PC-3 (cell line): ENCODE measurements at regions not wholly inside any gene's neighbourhood (a gene's known extent, or its start where the extent isn't known, plus 50 kb on each side); places are given as distances from the start of the nearest gene placed in this dataset.

Experiments
- ATAC-seq: fragments of 200-7000 bp; cut with Tn5 transposase; 2 replicates; pipeline ENCODE4 v1.9.1; 2020; ENCODE audit warnings: mild to moderate bottlenecking, moderate library complexity
- BruUV-seq: library from RNA; stranded (reverse); fragments of 400-500 nt; replicated peaks from 2 replicates; lab custom pipeline; 2021; lab: Mats Ljungman, UMichigan
- CTCF ChIA-PET: fragments of 300-600 bp; sonication (Branson Sonifier 250); formaldehyde crosslinking; loops from one replicate; lab custom pipeline; 2022; ENCODE audit warnings: antibody characterized with exemption; lab: Charles Lee
- POLR2A ChIA-PET: fragments of 300-600 bp; sonication (Branson Sonifier 250); formaldehyde crosslinking; loops from one replicate; lab custom pipeline; 2022; ENCODE audit warnings: antibody characterized with exemption; ENCODE audit not compliant: unreplicated experiment; lab: Charles Lee
- DNase-seq: peaks from one replicate; pipeline ENCODE4 v3.0.0-alpha.2; 2015
- H2AFZ ChIP-seq: fragments of 300-600 bp; sonication (generic); 2 replicates; pipeline ENCODE4 v1.6.0; 2016; ENCODE audit warnings: antibody characterized with exemption, low read length
- H3F3A ChIP-seq: fragments of 300-600 bp; sonication (generic); one replicate; pipeline ENCODE4 v1.6.0; 2017; ENCODE audit warnings: antibody characterized with exemption, low read length, control low read depth, mild to moderate bottlenecking; ENCODE audit not compliant: unreplicated experiment
- H3K27ac ChIP-seq: fragments of 300-600 bp; sonication (generic); 2 replicates; pipeline ENCODE4 v1.5.1; 2016; ENCODE audit warnings: mild to moderate bottlenecking, low read length
- H3K27me3 ChIP-seq: fragments of 300-600 bp; sonication (generic); 2 replicates; pipeline ENCODE4 v1.6.1; 2016; ENCODE audit warnings: low read length, mixed read lengths
- H3K36me3 ChIP-seq: fragments of 300-600 bp; sonication (generic); 2 replicates; pipeline ENCODE4 v1.6.1; 2016; ENCODE audit warnings: low read depth, mixed run types, low read length, mixed read lengths
- H3K4me1 ChIP-seq: fragments of 300-600 bp; sonication (generic); 2 replicates; pipeline ENCODE4 v1.5.1; 2016; ENCODE audit warnings: low read length; ENCODE audit not compliant: insufficient read depth
- H3K4me2 ChIP-seq: fragments of 300-600 bp; sonication (generic); 2 replicates; pipeline ENCODE4 v1.6.0; 2016; ENCODE audit warnings: low read length
- H3K4me3 ChIP-seq: fragments of 300-600 bp; sonication (generic); 2 replicates; pipeline ENCODE4 v1.5.1; 2016; ENCODE audit warnings: mild to moderate bottlenecking, low read length, mixed read lengths
- H3K79me2 ChIP-seq: fragments of 300-600 bp; sonication (generic); 2 replicates; pipeline ENCODE4 v1.6.1; 2017; ENCODE audit warnings: low read length, mixed read lengths
- H3K9ac ChIP-seq: fragments of 300-600 bp; sonication (generic); 2 replicates; pipeline ENCODE4 v1.6.0; 2016; ENCODE audit warnings: mild to moderate bottlenecking, low read length
- H3K9me2 ChIP-seq: fragments of 300-600 bp; sonication (generic); replicated peaks from 2 replicates; pipeline ENCODE4 v1.6.1; 2016; ENCODE audit warnings: mixed run types, low read length, mixed read lengths
- H3K9me3 ChIP-seq: fragments of 300-600 bp; sonication (generic); 2 replicates; pipeline ENCODE4 v1.6.1; 2016; ENCODE audit warnings: low read length, mixed read lengths
- H4K20me1 ChIP-seq: fragments of 300-600 bp; sonication (generic); 2 replicates; pipeline ENCODE4 v1.6.1; 2016; ENCODE audit warnings: low read length, mixed read lengths
- CTCF ChIP-seq: fragments of 300-600 bp; sonication (generic); conservative IDR thresholded peaks from 2 replicates; pipeline ENCODE4 v1.5.1; 2017; ENCODE audit warnings: antibody characterized with exemption, low read depth, mild to moderate bottlenecking, low read length
- EZH2 ChIP-seq: fragments of 300-600 bp; sonication (generic); IDR thresholded peaks from one replicate; pipeline ENCODE4 v1.6.1; 2017; ENCODE audit warnings: antibody characterized with exemption, mild to moderate bottlenecking, low read length; ENCODE audit not compliant: unreplicated experiment
- EZH2phosphoT487 ChIP-seq: fragments of 300-600 bp; sonication (generic); IDR thresholded peaks from 2 replicates; pipeline ENCODE4 v1.6.1; 2018; ENCODE audit warnings: mild to moderate bottlenecking, antibody characterized with exemption, low read length, borderline replicate concordance
- intact Hi-C: fragments of 100-400 bp; cut with micrococcal nuclease; formaldehyde crosslinking; loops from 2 replicates; pipeline ENCODE4 v1.9.0; 2023

DNA sequence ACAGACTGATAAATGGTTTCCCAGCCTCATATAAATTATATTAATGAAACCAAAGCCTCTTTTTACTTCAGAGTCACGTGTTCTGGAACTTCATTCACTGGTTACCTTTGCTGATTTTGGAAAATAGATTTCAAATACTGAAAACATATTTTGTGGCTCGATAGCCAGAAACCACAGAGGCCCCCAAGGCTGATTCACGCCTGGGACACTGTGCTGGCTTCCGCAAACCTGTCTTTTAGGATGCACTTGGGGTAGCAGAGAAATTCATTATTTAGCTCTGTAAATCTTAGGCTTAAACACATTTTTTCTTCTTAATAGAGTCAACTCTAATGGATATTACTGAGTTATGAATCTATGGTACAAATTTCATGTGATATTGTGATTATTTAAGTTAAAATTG, 90.7 kb upstream of the TMEM18 start:
- Histone ChIP-seq H3K4me3 (no peak overlapping the region), H3K9ac (no peak overlapping the region), H3K9me2 (no peaks in the 10 kb centered on the region), H2AFZ (no peak overlapping the region), H3K4me1 (no peaks in the 10 kb centered on the region), H3K9me3 (no peaks in the 10 kb centered on the region), H3K27me3 (peaks cover 73% of the 10 kb centered on the region), H3K4me2 (no peak overlapping the region), H3K36me3 (no peaks in the 10 kb centered on the region), H3K79me2 (no peaks in the 10 kb centered on the region), H4K20me1 (no peaks in the 10 kb centered on the region), H3K27ac (no peak overlapping the region), H3F3A (no peaks in the 10 kb centered on the region)
- CTCF ChIA-PET = no interaction called here
- intact Hi-C loops = no loop called here
- TF ChIP-seq EZH2phosphoT487 (no peak), CTCF (no peak), EZH2 (no peak)
- no peak for DNase-seq
- BruUV-seq = no TSS peak
- no peak for ATAC-seq
- POLR2A ChIA-PET = interaction anchor here (0.6 kb wide), 1 partner anchor 10 kb away, joined by 3 read pairs; no protein-coding TSS in a partner anchor

DNA sequence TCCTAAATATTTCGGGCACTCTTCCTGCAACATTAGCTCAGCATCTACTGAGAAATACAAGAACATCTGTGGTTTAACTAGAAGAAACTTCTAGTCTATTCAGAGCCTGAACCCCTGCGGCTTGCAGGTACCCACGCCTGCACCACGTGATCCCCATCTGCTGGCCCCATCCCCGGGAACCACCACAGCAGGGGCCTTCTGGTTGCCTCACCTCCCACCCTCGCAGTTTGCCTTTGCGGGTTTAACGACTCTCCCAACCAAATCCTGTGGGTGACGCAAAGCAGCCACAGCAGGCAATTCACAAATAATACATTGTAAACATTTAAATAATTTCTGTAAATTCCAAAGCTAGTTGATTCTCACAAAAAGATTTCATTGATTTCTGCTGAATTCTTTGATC, 90.2 kb upstream of the TMEM18 start:
- Histone ChIP-seq H3K9ac (no peak overlapping the region), H3K36me3 (no peaks in the 10 kb centered on the region), H3F3A (no peaks in the 10 kb centered on the region), H4K20me1 (no peaks in the 10 kb centered on the region), H3K9me3 (no peaks in the 10 kb centered on the region), H3K4me2 (no peak overlapping the region), H3K79me2 (no peaks in the 10 kb centered on the region), H3K4me3 (no peak overlapping the region), H3K27me3 (peaks cover 73% of the 10 kb centered on the region), H3K4me1 (no peaks in the 10 kb centered on the region), H3K27ac (no peak overlapping the region), H2AFZ (no peak overlapping the region), H3K9me2 (no peaks in the 10 kb centered on the region)
- ATAC-seq = no peak
- TF ChIP-seq CTCF (no peak), EZH2phosphoT487 (no peak), EZH2 (no peak)
- CTCF ChIA-PET = no interaction called here
- no TSS peak for BruUV-seq
- POLR2A ChIA-PET = no interaction called here
- intact Hi-C loops = no loop called here
- DNase-seq = no peak

DNA sequence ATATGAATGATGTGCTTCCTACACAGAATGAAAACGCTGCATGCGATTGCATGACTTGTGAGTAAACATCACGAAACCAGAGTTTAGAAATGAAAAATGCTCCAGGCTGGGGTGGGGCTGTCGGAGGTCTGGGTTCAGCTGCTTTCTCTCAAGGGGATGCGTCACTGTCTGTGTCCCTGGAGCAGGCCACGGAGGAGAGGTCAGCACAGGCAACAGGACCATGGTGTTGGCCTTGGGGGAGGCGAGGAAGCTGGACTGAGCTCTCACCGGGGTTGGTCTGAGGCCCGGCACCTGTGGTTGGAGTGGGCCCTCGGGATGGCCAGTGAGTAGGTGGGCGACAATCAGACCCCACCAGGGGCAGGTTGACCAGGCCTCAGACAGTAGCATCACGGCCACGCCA, 89.0 kb upstream of the TMEM18 start:
- Histone ChIP-seq H3K4me3 (no peak overlapping the region), H4K20me1 (no peaks in the 10 kb centered on the region), H3K27me3 (peaks cover 73% of the 10 kb centered on the region), H3K9me3 (no peaks in the 10 kb centered on the region), H3K4me2 (no peak overlapping the region), H3K9ac (no peak overlapping the region), H3K4me1 (no peaks in the 10 kb centered on the region), H3K9me2 (no peaks in the 10 kb centered on the region), H2AFZ (no peak overlapping the region), H3K79me2 (no peaks in the 10 kb centered on the region), H3K36me3 (no peaks in the 10 kb centered on the region), H3K27ac (no peak overlapping the region), H3F3A (no peaks in the 10 kb centered on the region)
- intact Hi-C loops = no loop called here
- no peak for ATAC-seq
- POLR2A ChIA-PET = no interaction called here
- CTCF ChIA-PET = no interaction called here
- no TSS peak for BruUV-seq
- no peak for DNase-seq
- TF ChIP-seq EZH2phosphoT487 (no peak), EZH2 (no peak), CTCF (no peak)
